ENCODE measurements at regions not wholly inside any gene's neighbourhood (a gene's known extent, or its start where the extent isn't known, plus 50 kb on each side); places are given as distances from the start of the nearest gene placed in this dataset.
"Not testable (repeated sequence)": the region's sequence is repeated elsewhere in the genome, so short reads cannot be mapped to it uniquely, and the experiment has no call there.

DNA sequence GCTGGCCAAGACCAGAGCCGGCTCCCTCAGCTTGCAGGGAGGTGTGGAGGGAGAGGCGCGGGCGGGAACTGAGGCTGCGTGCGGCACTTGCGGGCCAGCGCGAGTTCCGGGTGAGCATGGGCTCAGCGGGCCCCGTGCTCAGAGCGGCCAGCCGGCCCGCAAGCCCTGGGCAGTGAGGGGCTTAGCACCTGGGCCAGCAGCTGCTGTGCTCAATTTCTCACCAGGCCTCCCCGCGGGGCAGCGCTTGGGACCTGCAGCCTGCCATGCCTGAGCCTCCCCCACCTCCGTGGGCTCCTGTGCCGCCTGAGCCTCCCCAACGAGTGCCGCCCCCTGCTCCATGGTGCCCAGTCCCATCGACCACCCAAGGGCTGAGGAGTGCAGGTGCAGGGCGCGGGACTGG lies 369.2 kb upstream of the NRG3 start:
- H3K36me3 ChIP-seq (ENCODE audit: control insufficient read depth in 2 of 4, insufficient read depth in 4 of 4, low read length in 3 of 4); H4K8ac ChIP-seq (ENCODE audit: extremely low read depth, insufficient read depth, low read length); POLR2A ChIA-PET (ENCODE audit: partially characterized antibody); H2BK120ac ChIP-seq (replicated peaks; ENCODE audit: low read depth, low read length); H3K4me3 ChIP-seq (ENCODE audit: extremely low read depth in 1 of 4, insufficient read depth in 2 of 4, low read depth in 3 of 4, low read length in 4 of 4); DNase-seq (ENCODE audit: low read depth in 1 of 2, low spot score in 2 of 2); H3K9ac ChIP-seq (replicated peaks in 1 of 4; ENCODE audit: extremely low read depth in 1 of 4, low read depth in 3 of 4, low read length in 3 of 4); H3K79me2 ChIP-seq (ENCODE audit: control insufficient read depth in 1 of 2, insufficient read depth in 2 of 2, low read length in 2 of 2); H3K27ac ChIP-seq (ENCODE audit: low read depth, low read length); H2BK15ac ChIP-seq (ENCODE audit: low read length); H4K91ac ChIP-seq (replicated peaks; ENCODE audit: insufficient read length, low read length); H3K23me2 ChIP-seq (ENCODE audit: low read depth, low read length); H3K18ac ChIP-seq (ENCODE audit: extremely low read depth, low read length); H3K23ac ChIP-seq (ENCODE audit: insufficient read length); H3K14ac ChIP-seq (ENCODE audit: insufficient read length); H2AK5ac ChIP-seq (ENCODE audit: low read depth, low read length); H2BK20ac ChIP-seq (ENCODE audit: low read length); H3K27me3 ChIP-seq (replicated peaks in 1 of 4; ENCODE audit: control insufficient read depth in 3 of 4, extremely low read depth in 1 of 4, insufficient read depth in 3 of 4, low read length in 3 of 4); H2BK12ac ChIP-seq (ENCODE audit: low read depth, low read length); H3K4ac ChIP-seq (replicated peaks; ENCODE audit: insufficient read length, low read depth, low read length); H2AFZ ChIP-seq (ENCODE audit: low read length); H3K4me1 ChIP-seq (replicated peaks in 1 of 4; ENCODE audit: control insufficient read depth in 3 of 4, insufficient read depth in 4 of 4, low read length in 3 of 4); FAIRE-seq; H3K79me1 ChIP-seq (ENCODE audit: low read depth, low read length); H2BK5ac ChIP-seq (ENCODE audit: low read depth, low read length); H3K56ac ChIP-seq (replicated peaks; ENCODE audit: insufficient read length, low read depth, low read length); H3K4me2 ChIP-seq (ENCODE audit: insufficient read depth in 1 of 2, low read depth in 2 of 2, low read length in 2 of 2); H4K20me1 ChIP-seq (replicated peaks in 1 of 2; ENCODE audit: control insufficient read depth in 1 of 2, insufficient read depth in 2 of 2, low read length in 2 of 2); H4K5ac ChIP-seq (ENCODE audit: insufficient read length, low read depth, low read length): not testable (repeated sequence)
- 88% methylated on average over 18 of the region's 25 CpGs; no CpG with 5 or more reads in 1 of the 2 experiments for WGBS, 2 experiments (ENCODE audit: extremely low coverage in 1 of 2, insufficient coverage in 1 of 2, insufficient read length in 1 of 2, insufficient replicate concordance in 2 of 2, low coverage in 1 of 2, low lambda C conversion rate in 2 of 2, missing lambda C conversion rate in 1 of 2)
- peaks cover 6 to 17% of the 10 kb centered on the region in 2 experiments; a peak in 3 of 4 replicates for H3K9me3 ChIP-seq (ENCODE audit: insufficient read depth in 2 of 2, low read depth in 1 of 2, low read length in 1 of 2)
- CTCF ChIA-PET (ENCODE audit: partially characterized antibody), result interaction anchor here (1.5 kb wide), 1 partner anchor 424 kb away, joined by 4 read pairs; no protein-coding TSS in a partner anchor
